ENCODE measurements at regions not wholly inside any gene's neighbourhood (a gene's known extent, or its start where the extent isn't known, plus 50 kb on each side); places are given as distances from the start of the nearest gene placed in this dataset.

DNA sequence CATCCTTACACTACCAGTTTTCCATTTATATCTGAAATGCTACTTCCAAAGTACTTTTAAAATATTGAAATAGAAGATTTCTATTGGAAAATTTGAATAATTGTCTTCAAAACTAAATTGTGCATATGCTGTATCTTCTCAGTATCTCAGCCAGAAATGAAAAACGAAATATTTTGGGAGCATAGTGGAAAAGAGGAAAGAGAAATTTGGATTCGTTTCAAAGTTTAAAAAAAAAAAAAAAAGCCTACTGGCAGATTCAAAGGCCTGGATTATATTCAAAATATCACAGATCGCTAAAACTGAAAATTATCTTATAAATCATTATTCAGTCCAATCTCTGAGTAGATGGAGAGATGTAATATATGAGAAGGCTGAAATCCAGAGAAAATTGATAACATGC, 440.7 kb downstream of the TAF11L14 start:
- intact Hi-C loops (cut with micrococcal nuclease): no loop called here
- no peaks in the 10 kb centered on the region for H3K79me2 ChIP-seq (ENCODE audit: insufficient read depth, low read length)
- WGBS (ENCODE audit: insufficient coverage): no CpG with 5 or more reads among the region's 3 CpGs
- H3K9ac ChIP-seq (ENCODE audit: insufficient read depth, low read length, poor library complexity, severe bottlenecking): no peak overlapping the region
- Mint-ChIP-seq H3K9me3 (peaks cover 0 to 4% (median 0%) of the 10 kb centered on the region in 7 donors), H3K4me3 (no peak overlapping the region), H3K27ac (no peak overlapping the region), H3K36me3 (no peaks in the 10 kb centered on the region), H3K27me3 (ENCODE audit: low read depth in 3 of 3) (no peaks in the 10 kb centered on the region), H3K4me1 (no peaks in the 10 kb centered on the region)
- DNase-seq: no peak
- no peak overlapping the region for H3K4me2 ChIP-seq (replicated peaks; ENCODE audit: extremely low read depth, low read length, poor library complexity, severe bottlenecking)
- no peaks in the 10 kb centered on the region for H4K20me1 ChIP-seq (ENCODE audit: insufficient read depth, low read length)
- no peak overlapping the region for H2AFZ ChIP-seq (ENCODE audit: insufficient read depth, low read depth, low read length, poor library complexity, severe bottlenecking)
- no peaks in the 10 kb centered on the region for H3K27me3 ChIP-seq (ENCODE audit: control insufficient read depth in 2 of 2, insufficient read depth in 2 of 2, low read length in 2 of 2)
- TF ChIP-seq, protein P1, sequence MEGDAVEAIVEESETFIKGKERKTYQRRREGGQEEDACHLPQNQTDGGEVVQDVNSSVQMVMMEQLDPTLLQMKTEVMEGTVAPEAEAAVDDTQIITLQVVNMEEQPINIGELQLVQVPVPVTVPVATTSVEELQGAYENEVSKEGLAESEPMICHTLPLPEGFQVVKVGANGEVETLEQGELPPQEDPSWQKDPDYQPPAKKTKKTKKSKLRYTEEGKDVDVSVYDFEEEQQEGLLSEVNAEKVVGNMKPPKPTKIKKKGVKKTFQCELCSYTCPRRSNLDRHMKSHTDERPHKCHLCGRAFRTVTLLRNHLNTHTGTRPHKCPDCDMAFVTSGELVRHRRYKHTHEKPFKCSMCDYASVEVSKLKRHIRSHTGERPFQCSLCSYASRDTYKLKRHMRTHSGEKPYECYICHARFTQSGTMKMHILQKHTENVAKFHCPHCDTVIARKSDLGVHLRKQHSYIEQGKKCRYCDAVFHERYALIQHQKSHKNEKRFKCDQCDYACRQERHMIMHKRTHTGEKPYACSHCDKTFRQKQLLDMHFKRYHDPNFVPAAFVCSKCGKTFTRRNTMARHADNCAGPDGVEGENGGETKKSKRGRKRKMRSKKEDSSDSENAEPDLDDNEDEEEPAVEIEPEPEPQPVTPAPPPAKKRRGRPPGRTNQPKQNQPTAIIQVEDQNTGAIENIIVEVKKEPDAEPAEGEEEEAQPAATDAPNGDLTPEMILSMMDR (IDR thresholded peaks at IDR 0.05): no peak
- H3K4me3 ChIP-seq (replicated peaks in 1 of 3; ENCODE audit: low read depth in 2 of 3, low read length in 3 of 3): no peak overlapping the region
- H3K27ac ChIP-seq (ENCODE audit: low read depth in 1 of 2, low read length in 2 of 2): no peak overlapping the region
- no peaks in the 10 kb centered on the region for H3K4me1 ChIP-seq (ENCODE audit: control insufficient read depth in 1 of 2, insufficient read depth in 2 of 2, low read length in 2 of 2)
- H3K9me3 ChIP-seq (replicated peaks in 1 of 2; ENCODE audit: control insufficient read depth in 1 of 2, insufficient read depth in 1 of 2, low read length in 2 of 2): no peaks in the 10 kb centered on the region
- H3K36me3 ChIP-seq (replicated peaks in 1 of 2; ENCODE audit: control insufficient read depth in 1 of 2, insufficient read depth in 2 of 2, low read length in 2 of 2): no peaks in the 10 kb centered on the region

DNA sequence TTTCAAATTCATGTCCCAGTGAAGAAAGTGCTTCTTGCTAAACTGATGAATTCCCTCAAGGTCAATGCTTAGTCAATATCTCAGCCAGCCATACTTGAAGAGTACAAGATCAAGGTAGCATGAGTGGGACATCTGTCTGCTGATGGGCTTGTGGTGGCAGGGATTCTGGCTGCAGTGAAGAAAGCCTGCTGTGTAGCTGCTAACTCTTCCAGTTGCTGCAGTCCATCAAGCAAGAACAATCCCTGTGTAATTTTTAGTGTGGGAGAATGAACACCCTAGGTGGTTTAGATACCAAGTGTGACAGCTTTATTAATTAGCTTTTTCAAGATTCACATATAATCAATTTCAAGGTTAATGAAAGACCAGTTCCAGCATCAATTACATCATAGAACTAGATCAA, 443.9 kb downstream of the TAF11L14 start:
- Histone ChIP-seq H3K27me3 (ENCODE audit: control insufficient read depth in 2 of 2, insufficient read depth in 2 of 2, low read length in 2 of 2) (no peaks in the 10 kb centered on the region), H4K20me1 (ENCODE audit: insufficient read depth, low read length) (no peaks in the 10 kb centered on the region), H3K4me2 (replicated peaks; ENCODE audit: extremely low read depth, low read length, poor library complexity, severe bottlenecking) (no peak overlapping the region), H3K4me3 (replicated peaks in 1 of 3; ENCODE audit: low read depth in 2 of 3, low read length in 3 of 3) (no peak overlapping the region), H3K9me3 (replicated peaks in 1 of 2; ENCODE audit: control insufficient read depth in 1 of 2, insufficient read depth in 1 of 2, low read length in 2 of 2) (no peaks in the 10 kb centered on the region), H3K79me2 (ENCODE audit: insufficient read depth, low read length) (no peaks in the 10 kb centered on the region), H2AFZ (ENCODE audit: insufficient read depth, low read depth, low read length, poor library complexity, severe bottlenecking) (no peak overlapping the region), H3K9ac (ENCODE audit: insufficient read depth, low read length, poor library complexity, severe bottlenecking) (no peak overlapping the region), H3K36me3 (replicated peaks in 1 of 2; ENCODE audit: control insufficient read depth in 1 of 2, insufficient read depth in 2 of 2, low read length in 2 of 2) (no peaks in the 10 kb centered on the region), H3K27ac (ENCODE audit: low read depth in 1 of 2, low read length in 2 of 2) (no peak overlapping the region), H3K4me1 (ENCODE audit: control insufficient read depth in 1 of 2, insufficient read depth in 2 of 2, low read length in 2 of 2) (no peaks in the 10 kb centered on the region)
- peaks cover 0 to 3% (median 0%) of the 10 kb centered on the region in 7 donors for H3K9me3 Mint-ChIP-seq
- H3K4me3 Mint-ChIP-seq: no peak overlapping the region
- no peaks in the 10 kb centered on the region for H3K4me1 Mint-ChIP-seq
- H3K27me3 Mint-ChIP-seq (ENCODE audit: low read depth in 3 of 3): no peaks in the 10 kb centered on the region
- TF ChIP-seq, protein P1 (IDR thresholded peaks at IDR 0.05): no peak
- no peaks in the 10 kb centered on the region for H3K36me3 Mint-ChIP-seq
- DNase-seq: no peak
- no peak overlapping the region for H3K27ac Mint-ChIP-seq
- intact Hi-C loops (cut with micrococcal nuclease): no loop called here

All from CD14-positive monocyte (primary cell).